WTC11 (cell line): ENCODE measurements at regions not wholly inside any gene's neighbourhood (a gene's known extent, or its start where the extent isn't known, plus 50 kb on each side); places are given as distances from the start of the nearest gene placed in this dataset.

ENCODE experiments used
- ATAC-seq: fragments of 200-7000 bp; cut with Tn5 transposase; 2 replicates; pipeline ENCODE4 v1.10.0; 2021; ENCODE audit warnings: mild to moderate bottlenecking, moderate library complexity
- CTCF ChIA-PET: fragments of 300-600 bp; sonication (Branson Sonifier 250); formaldehyde crosslinking; loops from one replicate; lab custom pipeline; 2021; ENCODE audit warnings: antibody characterized with exemption; lab: Charles Lee
- POLR2A ChIA-PET: fragments of 350-600 bp; sonication (Branson Sonifier 250); formaldehyde crosslinking; loops from one replicate; lab custom pipeline; 2021; ENCODE audit warnings: antibody characterized with exemption; lab: Charles Lee
- DNase-seq: peaks from one replicate; pipeline ENCODE4 v3.0.0; 2021; ENCODE audit warnings: low spot score
- H3K27ac Mint-ChIP-seq: 2 replicates; pipeline ENCODE4 v1.8.0; 2021; ENCODE audit warnings: mixed read lengths
- H3K27me3 Mint-ChIP-seq: 2 replicates; pipeline ENCODE4 v1.8.0; 2021; ENCODE audit warnings: low read depth, mild to moderate bottlenecking, moderate library complexity, mixed read lengths
- H3K36me3 Mint-ChIP-seq: 2 replicates; pipeline ENCODE4 v1.8.0; 2021; ENCODE audit warnings: mixed read lengths
- H3K4me1 Mint-ChIP-seq: 2 replicates; pipeline ENCODE4 v1.8.0; 2022; ENCODE audit warnings: mixed read lengths
- H3K4me3 Mint-ChIP-seq: 2 replicates; pipeline ENCODE4 v1.8.0; 2021; ENCODE audit warnings: mild to moderate bottlenecking, moderate library complexity, mixed read lengths
- H3K9me3 Mint-ChIP-seq: 2 replicates; pipeline ENCODE4 v1.8.0; 2021; ENCODE audit warnings: mixed read lengths
- CREM ChIP-seq: sonication (generic); formaldehyde crosslinking; IDR thresholded peaks from 2 replicates; pipeline ENCODE4 v1.8.1; 2022; ENCODE audit warnings: mild to moderate bottlenecking, missing genetic modification reagents, moderate library complexity
- EMX1 ChIP-seq: fragments of 250-450 bp; sonication (Bioruptor Pico); IDR thresholded peaks from 2 replicates; pipeline ENCODE4 v1.8.0; 2021; ENCODE audit warnings: mild to moderate bottlenecking
- ETV6 ChIP-seq: sonication (generic); formaldehyde crosslinking; IDR thresholded peaks from 2 replicates; pipeline ENCODE4 v1.8.1; 2022; ENCODE audit warnings: mild to moderate bottlenecking, missing genetic modification reagents
- FOXJ3 ChIP-seq: sonication (generic); formaldehyde crosslinking; IDR thresholded peaks from 2 replicates; pipeline ENCODE4 v1.9.0; 2021; ENCODE audit warnings: missing genetic modification reagents, mild to moderate bottlenecking, borderline replicate concordance
- GTF2I ChIP-seq: fragments of 250-450 bp; sonication (Bioruptor Pico); conservative IDR thresholded peaks from 2 replicates; pipeline ENCODE4 v1.4.0; 2021; ENCODE audit warnings: mild to moderate bottlenecking
- KAT7 ChIP-seq: sonication (generic); formaldehyde crosslinking; IDR thresholded peaks from 2 replicates; pipeline ENCODE4 v1.8.1; 2023; ENCODE audit warnings: missing genetic modification reagents, mild to moderate bottlenecking, borderline replicate concordance
- NFE2L1 ChIP-seq: sonication (generic); formaldehyde crosslinking; IDR thresholded peaks from 2 replicates; pipeline ENCODE4 v1.8.1; 2023; ENCODE audit warnings: missing genetic modification reagents
- NR3C1 ChIP-seq: sonication (generic); formaldehyde crosslinking; conservative IDR thresholded peaks from 2 replicates; pipeline ENCODE4 v1.8.1; 2023; ENCODE audit warnings: low read depth, mild to moderate bottlenecking, missing genetic modification reagents
- RORB ChIP-seq: fragments of 250-450 bp; sonication (Bioruptor Pico); IDR thresholded peaks from 2 replicates; pipeline ENCODE4 v1.9.0; 2021; ENCODE audit warnings: mild to moderate bottlenecking
- SMAD4 ChIP-seq: sonication (generic); formaldehyde crosslinking; IDR thresholded peaks from 2 replicates; pipeline ENCODE4 v1.8.0; 2022; ENCODE audit warnings: mild to moderate bottlenecking, missing genetic modification reagents
- SOX15 ChIP-seq: fragments of 250-450 bp; sonication (Bioruptor Pico); IDR thresholded peaks from 2 replicates; pipeline ENCODE4 v1.9.0; 2021; ENCODE audit warnings: mild to moderate bottlenecking
- SP1 ChIP-seq: sonication (generic); formaldehyde crosslinking; conservative IDR thresholded peaks from 2 replicates; pipeline ENCODE4 v1.8.1; 2022; ENCODE audit warnings: missing genetic modification reagents
- STAT6 ChIP-seq: sonication (generic); formaldehyde crosslinking; conservative IDR thresholded peaks from 2 replicates; pipeline ENCODE4 v1.8.1; 2023; ENCODE audit warnings: mild to moderate bottlenecking, low read depth, missing genetic modification reagents, moderate library complexity
- TEAD4 ChIP-seq: sonication (generic); formaldehyde crosslinking; IDR thresholded peaks from 2 replicates; pipeline ENCODE4 v1.8.0; 2022; ENCODE audit warnings: mild to moderate bottlenecking, missing genetic modification reagents
- TP53 ChIP-seq: sonication (generic); formaldehyde crosslinking; IDR thresholded peaks from 2 replicates; pipeline ENCODE4 v1.8.1; 2023; ENCODE audit warnings: mild to moderate bottlenecking, missing genetic modification reagents
- ZBTB21 ChIP-seq: sonication (generic); formaldehyde crosslinking; IDR thresholded peaks from 2 replicates; pipeline ENCODE4 v1.8.1; 2023; ENCODE audit warnings: mild to moderate bottlenecking, missing genetic modification reagents, borderline replicate concordance
- ZNF121 ChIP-seq: sonication (generic); formaldehyde crosslinking; IDR thresholded peaks from 2 replicates; pipeline ENCODE4 v1.8.0; 2023; ENCODE audit warnings: missing genetic modification reagents
- ZNF138 ChIP-seq: sonication (generic); formaldehyde crosslinking; conservative IDR thresholded peaks from 2 replicates; pipeline ENCODE4 v1.8.1; 2022; ENCODE audit warnings: mild to moderate bottlenecking, moderate library complexity, missing genetic modification reagents
- ZNF232 ChIP-seq: sonication (generic); formaldehyde crosslinking; IDR thresholded peaks from 2 replicates; pipeline ENCODE4 v1.8.0; 2022; ENCODE audit warnings: mild to moderate bottlenecking, missing genetic modification reagents
- ZNF263 ChIP-seq: sonication (generic); formaldehyde crosslinking; IDR thresholded peaks from 2 replicates; pipeline ENCODE4 v1.8.1; 2022; ENCODE audit warnings: low read depth, mild to moderate bottlenecking, moderate library complexity, missing genetic modification reagents
- ZNF317 ChIP-seq: sonication (generic); formaldehyde crosslinking; IDR thresholded peaks from 2 replicates; pipeline ENCODE4 v1.8.1; 2023; ENCODE audit warnings: low read depth, mild to moderate bottlenecking, moderate library complexity, missing genetic modification reagents, borderline replicate concordance
- ZNF423 ChIP-seq: fragments of 250-450 bp; sonication (Bioruptor Pico); IDR thresholded peaks from 2 replicates; pipeline ENCODE4 v2.1.2; 2022; ENCODE audit warnings: mild to moderate bottlenecking, moderate library complexity
- TF ChIP-seq, protein P1 (sequence below): sonication (generic); formaldehyde crosslinking; IDR thresholded peaks from 2 replicates; pipeline ENCODE4 v1.8.1; 2023; ENCODE audit warnings: mild to moderate bottlenecking, missing genetic modification reagents, moderate library complexity
- TF ChIP-seq, protein P2 (sequence below): fragments of 200-600 bp; IDR thresholded peaks from 2 replicates; pipeline ENCODE4 v1.8.0; 2022; ENCODE audit warnings: antibody characterized with exemption
- TF ChIP-seq, protein P3 (sequence below): fragments of 250-450 bp; sonication (Bioruptor Pico); IDR thresholded peaks from 2 replicates; pipeline ENCODE4 v1.8.0; 2021; ENCODE audit warnings: mild to moderate bottlenecking
- TF ChIP-seq, protein P4 (sequence below): sonication (generic); formaldehyde crosslinking; IDR thresholded peaks from 2 replicates; pipeline ENCODE4 v1.8.1; 2022; ENCODE audit warnings: missing genetic modification reagents, borderline replicate concordance

- no peak overlapping the region for H3K4me3 Mint-ChIP-seq
These were observed 332.0 kb upstream of the CHAC2 start for GRCh38 chr2:53435610-53436009.

GRCh38 chr2:53434466-53434865, 333.1 kb upstream of the CHAC2 start:
- H3K27ac Mint-ChIP-seq: peak overlapping the region; percentile 93
- DNase-seq (no peak), ATAC-seq (peak; percentile 40; the same call in 1 of the 2 replicates)
- TF ChIP-seq ZNF232 (CRISPR knock-in tag) (no peak), CREM (CRISPR knock-in tag) (no peak), TEAD4 (CRISPR knock-in tag) (no peak), NR3C1 (CRISPR knock-in tag) (no peak), RORB (CRISPR knock-in tag) (no peak), ZNF263 (CRISPR knock-in tag) (no peak), ETV6 (no peak), SP1 (CRISPR knock-in tag) (no peak), GTF2I (CRISPR knock-in tag) (no peak), SOX15 (CRISPR knock-in tag) (no peak), ZNF121 (CRISPR knock-in tag) (no peak)
- TF ChIP-seq, protein P1, sequence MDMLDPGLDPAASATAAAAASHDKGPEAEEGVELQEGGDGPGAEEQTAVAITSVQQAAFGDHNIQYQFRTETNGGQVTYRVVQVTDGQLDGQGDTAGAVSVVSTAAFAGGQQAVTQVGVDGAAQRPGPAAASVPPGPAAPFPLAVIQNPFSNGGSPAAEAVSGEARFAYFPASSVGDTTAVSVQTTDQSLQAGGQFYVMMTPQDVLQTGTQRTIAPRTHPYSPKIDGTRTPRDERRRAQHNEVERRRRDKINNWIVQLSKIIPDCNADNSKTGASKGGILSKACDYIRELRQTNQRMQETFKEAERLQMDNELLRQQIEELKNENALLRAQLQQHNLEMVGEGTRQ (CRISPR knock-in tag): no peak
- TF ChIP-seq, protein P2, sequence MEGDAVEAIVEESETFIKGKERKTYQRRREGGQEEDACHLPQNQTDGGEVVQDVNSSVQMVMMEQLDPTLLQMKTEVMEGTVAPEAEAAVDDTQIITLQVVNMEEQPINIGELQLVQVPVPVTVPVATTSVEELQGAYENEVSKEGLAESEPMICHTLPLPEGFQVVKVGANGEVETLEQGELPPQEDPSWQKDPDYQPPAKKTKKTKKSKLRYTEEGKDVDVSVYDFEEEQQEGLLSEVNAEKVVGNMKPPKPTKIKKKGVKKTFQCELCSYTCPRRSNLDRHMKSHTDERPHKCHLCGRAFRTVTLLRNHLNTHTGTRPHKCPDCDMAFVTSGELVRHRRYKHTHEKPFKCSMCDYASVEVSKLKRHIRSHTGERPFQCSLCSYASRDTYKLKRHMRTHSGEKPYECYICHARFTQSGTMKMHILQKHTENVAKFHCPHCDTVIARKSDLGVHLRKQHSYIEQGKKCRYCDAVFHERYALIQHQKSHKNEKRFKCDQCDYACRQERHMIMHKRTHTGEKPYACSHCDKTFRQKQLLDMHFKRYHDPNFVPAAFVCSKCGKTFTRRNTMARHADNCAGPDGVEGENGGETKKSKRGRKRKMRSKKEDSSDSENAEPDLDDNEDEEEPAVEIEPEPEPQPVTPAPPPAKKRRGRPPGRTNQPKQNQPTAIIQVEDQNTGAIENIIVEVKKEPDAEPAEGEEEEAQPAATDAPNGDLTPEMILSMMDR: no peak
- TF ChIP-seq, protein P3, sequence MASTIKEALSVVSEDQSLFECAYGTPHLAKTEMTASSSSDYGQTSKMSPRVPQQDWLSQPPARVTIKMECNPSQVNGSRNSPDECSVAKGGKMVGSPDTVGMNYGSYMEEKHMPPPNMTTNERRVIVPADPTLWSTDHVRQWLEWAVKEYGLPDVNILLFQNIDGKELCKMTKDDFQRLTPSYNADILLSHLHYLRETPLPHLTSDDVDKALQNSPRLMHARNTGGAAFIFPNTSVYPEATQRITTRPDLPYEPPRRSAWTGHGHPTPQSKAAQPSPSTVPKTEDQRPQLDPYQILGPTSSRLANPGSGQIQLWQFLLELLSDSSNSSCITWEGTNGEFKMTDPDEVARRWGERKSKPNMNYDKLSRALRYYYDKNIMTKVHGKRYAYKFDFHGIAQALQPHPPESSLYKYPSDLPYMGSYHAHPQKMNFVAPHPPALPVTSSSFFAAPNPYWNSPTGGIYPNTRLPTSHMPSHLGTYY (CRISPR knock-in tag): no peak
- TF ChIP-seq, protein P4, sequence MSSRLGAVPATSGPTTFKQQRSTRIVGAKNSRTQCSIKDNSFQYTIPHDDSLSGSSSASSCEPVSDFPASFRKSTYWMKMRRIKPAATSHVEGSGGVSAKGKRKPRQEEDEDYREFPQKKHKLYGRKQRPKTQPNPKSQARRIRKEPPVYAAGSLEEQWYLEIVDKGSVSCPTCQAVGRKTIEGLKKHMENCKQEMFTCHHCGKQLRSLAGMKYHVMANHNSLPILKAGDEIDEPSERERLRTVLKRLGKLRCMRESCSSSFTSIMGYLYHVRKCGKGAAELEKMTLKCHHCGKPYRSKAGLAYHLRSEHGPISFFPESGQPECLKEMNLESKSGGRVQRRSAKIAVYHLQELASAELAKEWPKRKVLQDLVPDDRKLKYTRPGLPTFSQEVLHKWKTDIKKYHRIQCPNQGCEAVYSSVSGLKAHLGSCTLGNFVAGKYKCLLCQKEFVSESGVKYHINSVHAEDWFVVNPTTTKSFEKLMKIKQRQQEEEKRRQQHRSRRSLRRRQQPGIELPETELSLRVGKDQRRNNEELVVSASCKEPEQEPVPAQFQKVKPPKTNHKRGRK: no peak
- POLR2A ChIA-PET: no interaction called here
- H3K27me3 Mint-ChIP-seq: no peaks in the 10 kb centered on the region
- no peaks in the 10 kb centered on the region for H3K36me3 Mint-ChIP-seq
- CTCF ChIA-PET: interaction anchor here (1.3 kb wide), 1 partner anchor 11 kb away, joined by 7 read pairs; no protein-coding TSS in a partner anchor
- H3K4me1 Mint-ChIP-seq: peaks cover 40% of the 10 kb centered on the region
- H3K9me3 Mint-ChIP-seq: no peaks in the 10 kb centered on the region
- peak overlapping the region; percentile 15 for H3K4me3 Mint-ChIP-seq

More at GRCh38 chr2:53435610-53436009, 332.0 kb upstream of the CHAC2 start:
- ATAC-seq: peak; percentile 53
- peaks cover 40% of the 10 kb centered on the region for H3K4me1 Mint-ChIP-seq
- POLR2A ChIA-PET: no interaction called here
- H3K27me3 Mint-ChIP-seq: no peaks in the 10 kb centered on the region
- H3K27ac Mint-ChIP-seq: no peak overlapping the region
- H3K36me3 Mint-ChIP-seq: no peaks in the 10 kb centered on the region
- DNase-seq: no peak
- TF ChIP-seq NFE2L1 (CRISPR knock-in tag) (no peak), EMX1 (CRISPR knock-in tag) (no peak), ZNF423 (CRISPR knock-in tag) (no peak), ZNF317 (CRISPR knock-in tag) (0 out of 2 replicates have a peak, but pooled peaks have one; percentile 18), ZNF138 (CRISPR knock-in tag) (no peak)
- no peaks in the 10 kb centered on the region for H3K9me3 Mint-ChIP-seq
- CTCF ChIA-PET: no interaction called here

- no peak for ATAC-seq
- no peaks in the 10 kb centered on the region for H3K9me3 Mint-ChIP-seq
- peaks cover 36% of the 10 kb centered on the region; the same call in 1 of the 2 replicates for H3K4me1 Mint-ChIP-seq
- CTCF ChIA-PET: no interaction called here
- no peaks in the 10 kb centered on the region for H3K27me3 Mint-ChIP-seq
- H3K36me3 Mint-ChIP-seq: no peaks in the 10 kb centered on the region
- POLR2A ChIA-PET: no interaction called here
- H3K4me3 Mint-ChIP-seq: no peak overlapping the region
- no peak overlapping the region for H3K27ac Mint-ChIP-seq
- DNase-seq: no peak
- TF ChIP-seq STAT6 (CRISPR knock-in tag) (no peak), SMAD4 (no peak), TP53 (CRISPR knock-in tag) (no peak), ZBTB21 (CRISPR knock-in tag) (no peak), KAT7 (CRISPR knock-in tag) (no peak), SOX15 (CRISPR knock-in tag) (no peak), FOXJ3 (CRISPR knock-in tag) (no peak), CREM (CRISPR knock-in tag) (no peak)
- TF ChIP-seq, protein P3 (CRISPR knock-in tag): no peak
These were observed 334.7 kb upstream of the CHAC2 start for GRCh38 chr2:53432936-53433335.
